NT2/D1 (cell line): ENCODE measurements at regions not wholly inside any gene's neighbourhood (a gene's known extent, or its start where the extent isn't known, plus 50 kb on each side); places are given as distances from the start of the nearest gene placed in this dataset.

ENCODE experiments used
- DNase-seq: peaks from one replicate; pipeline ENCODE4 v3.0.0-alpha.2; 2011; ENCODE audit warnings: low read depth, low spot score
- H3K27me3 ChIP-seq: 2 replicates; pipeline ENCODE4 v1.6.0; 2011; ENCODE audit warnings: mild to moderate bottlenecking; ENCODE audit not compliant: insufficient read length, insufficient read depth
- H3K36me3 ChIP-seq: 2 replicates; pipeline ENCODE4 v1.6.1; 2011; ENCODE audit warnings: mild to moderate bottlenecking, low read length, mixed read lengths; ENCODE audit not compliant: insufficient read depth, insufficient read length
- H3K4me1 ChIP-seq: 2 replicates; pipeline ENCODE4 v1.5.1; 2011; ENCODE audit not compliant: insufficient read depth, insufficient read length
- H3K4me3 ChIP-seq: 2 replicates; pipeline ENCODE4 v1.5.1; 2011; ENCODE audit warnings: low read depth; ENCODE audit not compliant: insufficient read length
- H3K9ac ChIP-seq: 2 replicates; pipeline ENCODE4 v1.6.0; 2011; ENCODE audit warnings: low read depth; ENCODE audit not compliant: insufficient read length
- H3K9me3 ChIP-seq: 2 replicates; pipeline ENCODE4 v1.5.1; 2011; ENCODE audit warnings: mild to moderate bottlenecking, low read length; ENCODE audit not compliant: insufficient read depth
- SUZ12 ChIP-seq: IDR thresholded peaks from 2 replicates; pipeline ENCODE4 v1.6.1; 2011; ENCODE audit not compliant: insufficient read length, insufficient read depth; ENCODE audit errors: extremely low read depth
- YY1 ChIP-seq: IDR thresholded peaks from 2 replicates; pipeline ENCODE4 v1.6.1; 2011; ENCODE audit not compliant: insufficient read length, insufficient read depth
- ZNF274 ChIP-seq: IDR thresholded peaks from 2 replicates; pipeline ENCODE4 v1.6.1; 2011; ENCODE audit warnings: mild to moderate bottlenecking, low read depth, low read length

- Histone ChIP-seq H3K4me3 (no peak overlapping the region), H3K9me3 (peaks cover 4% of the 10 kb centered on the region; the same call in 1 of the 2 replicates), H3K4me1 (no peaks in the 10 kb centered on the region), H3K36me3 (no peaks in the 10 kb centered on the region), H3K9ac (no peak overlapping the region), H3K27me3 (no peaks in the 10 kb centered on the region)
- no peak for DNase-seq
- TF ChIP-seq SUZ12 (no peak), ZNF274 (no peak)
Measured at GRCh38 chr11:129308241-129308865, 67.3 kb upstream of the BARX2 start.

GRCh38 chr11:129307162-129307561, 68.5 kb upstream of the BARX2 start:
- no peak for DNase-seq
- peaks cover 4% of the 10 kb centered on the region; the same call in 1 of the 2 replicates for H3K9me3 ChIP-seq
- no peak overlapping the region for H3K9ac ChIP-seq
- H3K27me3 ChIP-seq = no peaks in the 10 kb centered on the region
- no peak for TF ChIP-seq ZNF274
- TF ChIP-seq YY1 = no peak
- no peak for TF ChIP-seq SUZ12
- no peak overlapping the region for H3K4me3 ChIP-seq
- H3K36me3 ChIP-seq = no peaks in the 10 kb centered on the region
- no peaks in the 10 kb centered on the region for H3K4me1 ChIP-seq

GRCh38 chr11:129302386-129303101, 73.1 kb upstream of the BARX2 start:
- Histone ChIP-seq H3K36me3 (no peaks in the 10 kb centered on the region), H3K9me3 (peaks cover 4% of the 10 kb centered on the region; the same call in 1 of the 2 replicates), H3K27me3 (no peaks in the 10 kb centered on the region), H3K4me1 (no peaks in the 10 kb centered on the region), H3K9ac (no peak overlapping the region), H3K4me3 (no peak overlapping the region)
- TF ChIP-seq SUZ12 = no peak
- TF ChIP-seq ZNF274 = no peak
- TF ChIP-seq YY1 = no peak
- no peak for DNase-seq

GRCh38 chr11:129300099-129300498, 75.5 kb upstream of the BARX2 start:
- Histone ChIP-seq H3K36me3 (no peaks in the 10 kb centered on the region), H3K27me3 (no peaks in the 10 kb centered on the region), H3K4me1 (no peaks in the 10 kb centered on the region), H3K9me3 (no peaks in the 10 kb centered on the region), H3K4me3 (no peak overlapping the region), H3K9ac (no peak overlapping the region)
- no peak for TF ChIP-seq SUZ12
- no peak for DNase-seq

GRCh38 chr11:129298988-129299387, 76.7 kb upstream of the BARX2 start:
- Histone ChIP-seq H3K9me3 (no peaks in the 10 kb centered on the region), H3K36me3 (no peaks in the 10 kb centered on the region), H3K4me1 (no peaks in the 10 kb centered on the region), H3K4me3 (no peak overlapping the region), H3K27me3 (no peaks in the 10 kb centered on the region), H3K9ac (no peak overlapping the region)
- DNase-seq = no peak
- no peak for TF ChIP-seq YY1
- TF ChIP-seq SUZ12 = no peak
- TF ChIP-seq ZNF274 = no peak

GRCh38 chr11:129295746-129296145, 79.9 kb upstream of the BARX2 start:
- H3K9me3 ChIP-seq = no peaks in the 10 kb centered on the region
- H3K4me1 ChIP-seq = no peaks in the 10 kb centered on the region
- no peaks in the 10 kb centered on the region for H3K36me3 ChIP-seq
- H3K4me3 ChIP-seq = no peak overlapping the region
- no peak overlapping the region for H3K9ac ChIP-seq
- TF ChIP-seq SUZ12 (no peak), YY1 (no peak), ZNF274 (no peak)
- no peaks in the 10 kb centered on the region for H3K27me3 ChIP-seq
- no peak for DNase-seq

- no peak for DNase-seq
- no peaks in the 10 kb centered on the region for H3K4me1 ChIP-seq
- H3K9ac ChIP-seq = no peak overlapping the region
- no peaks in the 10 kb centered on the region for H3K27me3 ChIP-seq
- TF ChIP-seq YY1 = no peak
- TF ChIP-seq ZNF274 = no peak
- no peak overlapping the region for H3K4me3 ChIP-seq
- no peaks in the 10 kb centered on the region for H3K9me3 ChIP-seq
- H3K36me3 ChIP-seq = no peaks in the 10 kb centered on the region
Measured at GRCh38 chr11:129292771-129293170, 82.9 kb upstream of the BARX2 start.
